ENCODE measurements at regions not wholly inside any gene's neighbourhood (a gene's known extent, or its start where the extent isn't known, plus 50 kb on each side); places are given as distances from the start of the nearest gene placed in this dataset.

DNA sequence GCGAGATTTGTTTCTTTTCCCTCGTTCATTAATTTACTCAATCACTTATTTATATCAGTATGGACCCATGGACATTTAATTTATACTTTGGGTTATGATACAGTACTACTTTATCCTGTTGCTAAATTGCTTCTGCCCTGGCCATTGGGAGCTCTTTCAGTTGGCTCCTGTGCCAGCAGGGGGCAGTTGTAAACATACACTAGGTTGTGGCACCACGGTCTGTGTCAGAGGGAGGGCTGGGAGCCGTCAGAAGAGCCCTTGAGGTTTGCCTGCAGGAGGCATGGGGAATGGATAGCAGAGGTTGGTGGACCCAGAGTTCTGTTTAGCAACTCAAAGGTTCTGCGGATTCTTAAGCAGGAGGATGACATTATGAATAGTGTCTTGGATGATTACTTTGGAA is 94.3 kb downstream of the ERCC5 start:
- TF ChIP-seq, protein P1, sequence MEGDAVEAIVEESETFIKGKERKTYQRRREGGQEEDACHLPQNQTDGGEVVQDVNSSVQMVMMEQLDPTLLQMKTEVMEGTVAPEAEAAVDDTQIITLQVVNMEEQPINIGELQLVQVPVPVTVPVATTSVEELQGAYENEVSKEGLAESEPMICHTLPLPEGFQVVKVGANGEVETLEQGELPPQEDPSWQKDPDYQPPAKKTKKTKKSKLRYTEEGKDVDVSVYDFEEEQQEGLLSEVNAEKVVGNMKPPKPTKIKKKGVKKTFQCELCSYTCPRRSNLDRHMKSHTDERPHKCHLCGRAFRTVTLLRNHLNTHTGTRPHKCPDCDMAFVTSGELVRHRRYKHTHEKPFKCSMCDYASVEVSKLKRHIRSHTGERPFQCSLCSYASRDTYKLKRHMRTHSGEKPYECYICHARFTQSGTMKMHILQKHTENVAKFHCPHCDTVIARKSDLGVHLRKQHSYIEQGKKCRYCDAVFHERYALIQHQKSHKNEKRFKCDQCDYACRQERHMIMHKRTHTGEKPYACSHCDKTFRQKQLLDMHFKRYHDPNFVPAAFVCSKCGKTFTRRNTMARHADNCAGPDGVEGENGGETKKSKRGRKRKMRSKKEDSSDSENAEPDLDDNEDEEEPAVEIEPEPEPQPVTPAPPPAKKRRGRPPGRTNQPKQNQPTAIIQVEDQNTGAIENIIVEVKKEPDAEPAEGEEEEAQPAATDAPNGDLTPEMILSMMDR (optimal IDR thresholded peaks at IDR 0.05 in 1 of 3, IDR thresholded peaks at IDR 0.05 in 1 of 3, conservative IDR thresholded peaks at IDR 0.05 in 1 of 3; ENCODE audit: extremely low read depth in 1 of 3, insufficient read depth in 2 of 3, low read length in 3 of 3), result no peak
- TF ChIP-seq EZH2 (IDR thresholded peaks at IDR 0.05; ENCODE audit: low read length), result no peak
- H4K20me1 ChIP-seq (ENCODE audit: control insufficient read depth, extremely low read depth, insufficient read depth, low read length), result no peaks in the 10 kb centered on the region
- H3K9me3 ChIP-seq (ENCODE audit: control insufficient read depth, low read depth, low read length), result no peaks in the 10 kb centered on the region
- FAIRE-seq, result no peak
- H3K4me1 ChIP-seq (ENCODE audit: control insufficient read depth, extremely low read depth, insufficient read depth, low read length), result no peaks in the 10 kb centered on the region
- H3K9me1 ChIP-seq (ENCODE audit: control insufficient read depth, extremely low read depth, insufficient read depth, low read length), result no peaks in the 10 kb centered on the region
- no peaks in the 10 kb centered on the region for H3K79me2 ChIP-seq (ENCODE audit: control insufficient read depth, insufficient read depth, low read length)
- H3K27ac ChIP-seq (ENCODE audit: control insufficient read depth, insufficient read depth, low read length), result no peak overlapping the region
- no peak overlapping the region for H2AFZ ChIP-seq (ENCODE audit: control insufficient read depth, low read length)
- no peak overlapping the region for H3K4me2 ChIP-seq (ENCODE audit: control insufficient read depth, extremely low read depth, insufficient read depth, low read depth, low read length)
- no peaks in the 10 kb centered on the region for H3K36me3 ChIP-seq (ENCODE audit: control insufficient read depth in 2 of 2, extremely low read depth in 1 of 2, insufficient read depth in 2 of 2, low read length in 2 of 2)
- dilution Hi-C loops (cut with MboI; ENCODE audit: extremely low pct_ligation_motif_present, low sequenced_read_pairs), result no loop called here
- H3K9ac ChIP-seq (ENCODE audit: control insufficient read depth, extremely low read depth, insufficient read depth, low read length), result no peak overlapping the region
- H3K27me3 ChIP-seq (ENCODE audit: control insufficient read depth, extremely low read depth, insufficient read depth, low read length), result no peaks in the 10 kb centered on the region
- no peak overlapping the region for H3K4me3 ChIP-seq (ENCODE audit: control insufficient read depth in 2 of 3, extremely low read depth in 1 of 3, insufficient read depth in 2 of 3, low read depth in 1 of 3, low read length in 3 of 3)
- no peak for DNase-seq (ENCODE audit: low read depth, low spot score)

DNA sequence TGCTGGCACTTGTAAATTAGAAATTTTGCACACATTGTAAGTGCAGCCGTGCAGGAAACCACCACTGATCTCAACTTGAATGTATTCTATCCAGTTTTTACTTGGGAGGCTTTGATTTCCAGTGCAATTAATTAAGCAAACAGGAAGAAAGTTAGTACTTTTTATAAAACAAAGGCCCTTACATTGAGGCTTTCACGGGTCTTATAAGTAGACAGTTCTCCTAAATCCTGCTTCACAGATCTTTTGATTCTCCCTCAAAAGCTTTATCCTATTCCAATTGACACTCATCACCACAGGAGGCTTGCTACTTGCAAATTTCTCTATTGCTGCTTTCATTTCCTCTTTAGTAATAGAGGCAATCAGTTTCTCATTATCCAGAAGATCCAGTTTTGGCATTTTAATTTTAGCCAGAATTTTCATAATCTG is 90.1 kb downstream of the ERCC5 start:
- Histone ChIP-seq H3K4me2 (ENCODE audit: control insufficient read depth, extremely low read depth, insufficient read depth, low read depth, low read length) (no peak overlapping the region), H3K27me3 (ENCODE audit: control insufficient read depth, extremely low read depth, insufficient read depth, low read length) (no peaks in the 10 kb centered on the region), H4K20me1 (ENCODE audit: control insufficient read depth, extremely low read depth, insufficient read depth, low read length) (no peaks in the 10 kb centered on the region), H3K9me3 (ENCODE audit: control insufficient read depth, low read depth, low read length) (no peaks in the 10 kb centered on the region), H3K9ac (ENCODE audit: control insufficient read depth, extremely low read depth, insufficient read depth, low read length) (no peak overlapping the region), H3K36me3 (ENCODE audit: control insufficient read depth in 2 of 2, extremely low read depth in 1 of 2, insufficient read depth in 2 of 2, low read length in 2 of 2) (no peaks in the 10 kb centered on the region), H3K27ac (ENCODE audit: control insufficient read depth, insufficient read depth, low read length) (no peak overlapping the region), H3K9me1 (ENCODE audit: control insufficient read depth, extremely low read depth, insufficient read depth, low read length) (no peaks in the 10 kb centered on the region), H3K79me2 (ENCODE audit: control insufficient read depth, insufficient read depth, low read length) (no peaks in the 10 kb centered on the region), H2AFZ (ENCODE audit: control insufficient read depth, low read length) (no peak overlapping the region), H3K4me3 (ENCODE audit: control insufficient read depth in 2 of 3, extremely low read depth in 1 of 3, insufficient read depth in 2 of 3, low read depth in 1 of 3, low read length in 3 of 3) (no peak overlapping the region), H3K4me1 (ENCODE audit: control insufficient read depth, extremely low read depth, insufficient read depth, low read length) (no peaks in the 10 kb centered on the region)
- DNase-seq (ENCODE audit: low read depth, low spot score) (no peak), FAIRE-seq (no peak)
- dilution Hi-C loops (cut with MboI; ENCODE audit: extremely low pct_ligation_motif_present, low sequenced_read_pairs), result no loop called here
- TF ChIP-seq, protein P1 (optimal IDR thresholded peaks at IDR 0.05 in 1 of 3, IDR thresholded peaks at IDR 0.05 in 1 of 3, conservative IDR thresholded peaks at IDR 0.05 in 1 of 3; ENCODE audit: extremely low read depth in 1 of 3, insufficient read depth in 2 of 3, low read length in 3 of 3), result no peak
- TF ChIP-seq EZH2 (IDR thresholded peaks at IDR 0.05; ENCODE audit: low read length), result no peak

Measured in keratinocyte (primary cell).